Activated T-cell treated with anti-CD3 and anti-CD28 coated beads for 4 hours (primary cell): ENCODE measurements at regions not wholly inside any gene's neighbourhood (a gene's known extent, or its start where the extent isn't known, plus 50 kb on each side); places are given as distances from the start of the nearest gene placed in this dataset.

Experiments used
- DNase-seq: peaks from one replicate; pipeline ENCODE4 v3.0.0-alpha.2; 2020

- no peak for DNase-seq
Observed at GRCh38 chr10:10225136-10225676, 792.5 kb upstream of the CELF2 start.

GRCh38 chr10:10233229-10233628 is 784.4 kb upstream of the CELF2 start:
- no peak for DNase-seq

GRCh38 chr10:10235003-10235402 is 782.7 kb upstream of the CELF2 start:
- no peak for DNase-seq

- no peak for DNase-seq
Observed at GRCh38 chr10:10247585-10247984, 770.1 kb upstream of the CELF2 start.

- no peak for DNase-seq
Observed at GRCh38 chr10:10256860-10257259, 760.8 kb upstream of the CELF2 start.

- no peak for DNase-seq
Observed at GRCh38 chr10:10259013-10259412, 758.7 kb upstream of the CELF2 start.

GRCh38 chr10:10270126-10271050 is 747.3 kb upstream of the CELF2 start:
- no peak for DNase-seq

- no peak for DNase-seq
Observed at GRCh38 chr10:10271639-10272192, 746.0 kb upstream of the CELF2 start.

- DNase-seq, result no peak
Observed at GRCh38 chr10:10273661-10274060, 744.0 kb upstream of the CELF2 start.

GRCh38 chr10:10279906-10280305 is 737.8 kb upstream of the CELF2 start:
- no peak for DNase-seq

GRCh38 chr10:10292501-10292900 is 725.2 kb upstream of the CELF2 start:
- no peak for DNase-seq

GRCh38 chr10:10293041-10293440 is 724.6 kb upstream of the CELF2 start:
- no peak for DNase-seq

- DNase-seq, result no peak
Observed at GRCh38 chr10:10293481-10293951, 724.2 kb upstream of the CELF2 start.

- no peak for DNase-seq
Observed at GRCh38 chr10:10294184-10294880, 723.3 kb upstream of the CELF2 start.

GRCh38 chr10:10294881-10295529 is 722.7 kb upstream of the CELF2 start:
- no peak for DNase-seq

GRCh38 chr10:10295537-10295936 is 722.1 kb upstream of the CELF2 start:
- no peak for DNase-seq

GRCh38 chr10:10302689-10303088 is 715.0 kb upstream of the CELF2 start:
- no peak for DNase-seq

- DNase-seq, result no peak
Observed at GRCh38 chr10:10307036-10307435, 710.6 kb upstream of the CELF2 start.

- DNase-seq, result no peak
Observed at GRCh38 chr10:10307551-10307950, 710.1 kb upstream of the CELF2 start.

GRCh38 chr10:10310498-10310897 is 707.2 kb upstream of the CELF2 start:
- DNase-seq, result no peak

- DNase-seq, result no peak
Observed at GRCh38 chr10:10311966-10312365, 705.7 kb upstream of the CELF2 start.

GRCh38 chr10:10313149-10313835 is 704.4 kb upstream of the CELF2 start:
- DNase-seq, result no peak
